Glutamatergic neuron (in vitro differentiated cells): ENCODE measurements at regions not wholly inside any gene's neighbourhood (a gene's known extent, or its start where the extent isn't known, plus 50 kb on each side); places are given as distances from the start of the nearest gene placed in this dataset.

Source experiments
- DNase-seq: peaks from one replicate; pipeline ENCODE4 v3.0.0; 2022
- H3K27ac Mint-ChIP-seq: one replicate; pipeline ENCODE4 v1.8.0; 2020; ENCODE audit warnings: mild to moderate bottlenecking, mixed read lengths, inconsistent platforms; ENCODE audit not compliant: unreplicated experiment
- H3K27me3 Mint-ChIP-seq: one replicate; pipeline ENCODE4 v1.8.0; 2020; ENCODE audit warnings: mild to moderate bottlenecking, moderate library complexity, mixed read lengths, inconsistent platforms; ENCODE audit not compliant: unreplicated experiment
- H3K36me3 Mint-ChIP-seq: one replicate; pipeline ENCODE4 v1.8.0; 2020; ENCODE audit warnings: mild to moderate bottlenecking, mixed read lengths, inconsistent platforms; ENCODE audit not compliant: unreplicated experiment
- H3K4me1 Mint-ChIP-seq: one replicate; pipeline ENCODE4 v1.8.0; 2020; ENCODE audit warnings: mild to moderate bottlenecking, low read depth, mixed read lengths, inconsistent platforms; ENCODE audit not compliant: unreplicated experiment
- H3K4me3 Mint-ChIP-seq: one replicate; pipeline ENCODE4 v1.8.0; 2020; ENCODE audit warnings: mild to moderate bottlenecking, mixed read lengths, inconsistent platforms; ENCODE audit not compliant: unreplicated experiment
- H3K9me3 Mint-ChIP-seq: one replicate; pipeline ENCODE4 v1.8.0; 2020; ENCODE audit warnings: mild to moderate bottlenecking, moderate library complexity, mixed read lengths, inconsistent platforms; ENCODE audit not compliant: unreplicated experiment
- CTCF ChIP-seq: fragments of 200-600 bp; sonication (generic); IDR thresholded peaks from one replicate; pipeline ENCODE4 v1.5.0; 2021; ENCODE audit not compliant: partially characterized antibody, unreplicated experiment

GRCh38 chr12:58615576-58615975 is 304.7 kb downstream of the LRIG3 start:
- Mint-ChIP-seq H3K4me3 (no peak overlapping the region), H3K4me1 (no peaks in the 10 kb centered on the region), H3K27me3 (no peaks in the 10 kb centered on the region), H3K9me3 (no peaks in the 10 kb centered on the region), H3K27ac (no peak overlapping the region), H3K36me3 (no peaks in the 10 kb centered on the region)
- no peak for TF ChIP-seq CTCF
- DNase-seq = no peak

DNA sequence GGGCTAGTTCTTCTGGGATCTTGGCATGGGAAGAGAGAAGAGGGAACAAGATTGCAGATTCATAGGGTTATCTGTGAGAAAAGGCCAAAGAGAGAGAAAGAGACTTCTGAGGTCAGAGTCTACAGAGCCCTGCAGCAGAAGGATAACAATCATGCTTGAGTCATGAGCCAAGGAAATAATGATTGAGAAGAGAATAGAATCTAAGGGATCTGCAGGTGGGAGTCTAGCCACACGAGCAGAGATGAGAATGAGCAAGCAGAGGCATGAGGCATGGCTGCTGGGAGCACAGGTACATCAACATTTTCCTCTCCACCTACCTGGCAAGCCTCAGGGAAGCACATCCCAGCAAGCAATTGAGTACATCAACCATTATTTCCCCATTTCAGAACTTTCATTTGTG is 303.7 kb downstream of the LRIG3 start:
- Mint-ChIP-seq H3K4me1 (no peaks in the 10 kb centered on the region), H3K9me3 (no peaks in the 10 kb centered on the region), H3K4me3 (no peak overlapping the region), H3K27me3 (no peaks in the 10 kb centered on the region), H3K36me3 (no peaks in the 10 kb centered on the region), H3K27ac (no peak overlapping the region)
- no peak for TF ChIP-seq CTCF
- no peak for DNase-seq

DNA sequence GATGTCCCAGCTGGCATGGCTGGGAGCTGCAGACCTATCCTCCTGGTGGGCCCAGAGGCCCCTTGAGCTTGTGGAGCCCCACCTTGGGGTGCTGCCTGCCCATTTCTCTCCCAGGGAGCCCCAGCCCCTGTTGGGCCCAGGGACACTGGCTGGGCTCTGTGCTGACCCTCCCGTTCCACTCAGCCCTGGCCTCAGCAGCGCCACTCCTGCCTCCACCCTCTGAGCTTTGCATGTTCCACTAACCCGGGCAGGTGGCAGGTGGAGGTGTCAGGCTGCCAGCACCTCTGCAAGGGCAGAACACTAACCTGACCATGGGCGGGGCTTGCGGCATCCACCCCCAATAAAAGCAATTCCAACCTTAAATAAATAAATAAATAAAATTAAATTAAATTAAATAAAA is 299.2 kb downstream of the LRIG3 start:
- Mint-ChIP-seq H3K9me3 (no peaks in the 10 kb centered on the region), H3K4me1 (no peaks in the 10 kb centered on the region), H3K36me3 (no peaks in the 10 kb centered on the region), H3K27me3 (no peaks in the 10 kb centered on the region), H3K4me3 (no peak overlapping the region), H3K27ac (no peak overlapping the region)
- no peak for DNase-seq
- TF ChIP-seq CTCF = no peak

- Mint-ChIP-seq H3K27me3 (no peaks in the 10 kb centered on the region), H3K9me3 (peaks cover 3% of the 10 kb centered on the region), H3K4me1 (no peaks in the 10 kb centered on the region), H3K36me3 (no peaks in the 10 kb centered on the region), H3K4me3 (no peak overlapping the region), H3K27ac (no peak overlapping the region)
- TF ChIP-seq CTCF = no peak
- DNase-seq = no peak
Observed at GRCh38 chr12:58629376-58629775, 290.9 kb downstream of the LRIG3 start.

- no peak for DNase-seq
- H3K4me1 Mint-ChIP-seq = no peaks in the 10 kb centered on the region
- no peak overlapping the region for H3K27ac Mint-ChIP-seq
- H3K4me3 Mint-ChIP-seq = no peak overlapping the region
- no peaks in the 10 kb centered on the region for H3K36me3 Mint-ChIP-seq
- peaks cover 2% of the 10 kb centered on the region for H3K27me3 Mint-ChIP-seq
- no peak for TF ChIP-seq CTCF
- H3K9me3 Mint-ChIP-seq = peaks cover 3% of the 10 kb centered on the region
Observed at GRCh38 chr12:58633479-58633878, 286.8 kb downstream of the LRIG3 start.
